ENCODE measurements at regions not wholly inside any gene's neighbourhood (a gene's known extent, or its start where the extent isn't known, plus 50 kb on each side); places are given as distances from the start of the nearest gene placed in this dataset.

DNA sequence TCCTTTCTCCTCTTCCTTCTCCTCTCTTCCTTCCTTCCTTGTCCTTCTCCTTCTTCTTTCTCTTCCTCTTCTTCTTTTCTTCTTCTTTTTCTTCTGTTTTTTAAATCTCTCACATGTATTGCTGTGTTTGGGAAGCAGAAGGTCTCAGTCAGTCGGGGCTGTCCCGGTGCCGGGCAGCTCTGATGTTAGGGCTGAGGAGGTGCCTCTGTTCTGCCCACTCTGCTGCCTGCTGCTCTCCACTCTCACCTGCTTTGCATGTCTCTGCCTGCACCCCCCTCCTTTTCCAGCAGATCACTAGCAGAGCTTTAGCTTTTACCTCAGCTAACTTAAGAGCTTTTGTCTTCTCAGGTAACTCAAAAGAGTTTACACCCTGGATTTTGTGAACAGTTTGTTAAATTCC lies 276.6 kb downstream of the CHRM3 start:
- no peak for DNase-seq (ENCODE audit: low read depth, low spot score)
- Mint-ChIP-seq H3K27me3 (ENCODE audit: low read depth) (peaks cover 4% of the 10 kb centered on the region), H3K4me1 (no peaks in the 10 kb centered on the region), H3K27ac (ENCODE audit: unreplicated experiment) (no peak overlapping the region), H3K4me3 (no peak overlapping the region), H3K9me3 (no peaks in the 10 kb centered on the region), H3K36me3 (ENCODE audit: low read depth) (peaks cover 2% of the 10 kb centered on the region)
- TF ChIP-seq, protein P1, sequence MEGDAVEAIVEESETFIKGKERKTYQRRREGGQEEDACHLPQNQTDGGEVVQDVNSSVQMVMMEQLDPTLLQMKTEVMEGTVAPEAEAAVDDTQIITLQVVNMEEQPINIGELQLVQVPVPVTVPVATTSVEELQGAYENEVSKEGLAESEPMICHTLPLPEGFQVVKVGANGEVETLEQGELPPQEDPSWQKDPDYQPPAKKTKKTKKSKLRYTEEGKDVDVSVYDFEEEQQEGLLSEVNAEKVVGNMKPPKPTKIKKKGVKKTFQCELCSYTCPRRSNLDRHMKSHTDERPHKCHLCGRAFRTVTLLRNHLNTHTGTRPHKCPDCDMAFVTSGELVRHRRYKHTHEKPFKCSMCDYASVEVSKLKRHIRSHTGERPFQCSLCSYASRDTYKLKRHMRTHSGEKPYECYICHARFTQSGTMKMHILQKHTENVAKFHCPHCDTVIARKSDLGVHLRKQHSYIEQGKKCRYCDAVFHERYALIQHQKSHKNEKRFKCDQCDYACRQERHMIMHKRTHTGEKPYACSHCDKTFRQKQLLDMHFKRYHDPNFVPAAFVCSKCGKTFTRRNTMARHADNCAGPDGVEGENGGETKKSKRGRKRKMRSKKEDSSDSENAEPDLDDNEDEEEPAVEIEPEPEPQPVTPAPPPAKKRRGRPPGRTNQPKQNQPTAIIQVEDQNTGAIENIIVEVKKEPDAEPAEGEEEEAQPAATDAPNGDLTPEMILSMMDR (conservative IDR thresholded peaks at IDR 0.05): no peak

DNA sequence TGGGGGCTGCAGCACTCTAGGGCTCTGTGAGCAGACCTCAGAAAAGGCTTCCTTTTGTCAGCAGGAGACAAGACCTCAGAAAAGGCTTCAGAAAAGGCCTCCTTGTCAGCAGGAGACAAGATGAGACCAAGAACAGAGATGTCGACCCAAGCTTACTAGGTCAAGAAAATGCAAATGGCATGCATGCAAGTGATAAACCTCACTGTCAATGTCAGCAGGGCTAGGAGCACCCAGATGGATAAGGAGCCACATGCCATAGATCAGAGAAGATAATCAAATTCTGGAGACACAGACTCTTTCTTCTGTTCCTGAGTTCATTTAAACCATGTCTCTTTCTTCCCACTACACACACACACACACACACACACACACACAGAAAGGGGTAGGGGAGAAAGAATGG lies 285.9 kb downstream of the CHRM3 start:
- no peak overlapping the region for H3K27ac Mint-ChIP-seq (ENCODE audit: unreplicated experiment)
- TF ChIP-seq, protein P1 (conservative IDR thresholded peaks at IDR 0.05): no peak
- peaks cover 17% of the 10 kb centered on the region for H3K4me1 Mint-ChIP-seq
- peaks cover 3% of the 10 kb centered on the region for H3K36me3 Mint-ChIP-seq (ENCODE audit: low read depth)
- no peaks in the 10 kb centered on the region for H3K27me3 Mint-ChIP-seq (ENCODE audit: low read depth)
- peaks cover 2% of the 10 kb centered on the region for H3K9me3 Mint-ChIP-seq
- no peak overlapping the region for H3K4me3 Mint-ChIP-seq
- DNase-seq (ENCODE audit: low read depth, low spot score): no peak

DNA sequence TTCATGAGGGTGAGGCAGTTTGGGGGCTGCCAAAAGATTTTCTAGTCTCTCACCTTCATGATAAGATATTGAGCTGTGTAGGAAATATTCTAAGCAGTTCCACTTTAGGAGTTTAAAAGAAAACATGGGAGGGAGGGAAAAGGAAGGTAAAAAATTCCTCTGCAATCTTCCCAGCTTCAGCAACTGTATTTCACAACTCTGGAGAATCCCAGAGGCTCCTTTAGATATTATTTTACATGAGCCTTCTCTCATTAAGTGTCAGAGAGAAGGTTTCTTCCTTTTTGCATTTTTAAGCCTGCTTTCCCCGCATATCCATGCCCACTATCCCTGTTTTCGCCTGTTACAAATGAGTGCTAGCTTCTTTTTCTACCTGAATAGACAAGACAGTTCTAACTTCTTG lies 289.4 kb downstream of the CHRM3 start:
- Mint-ChIP-seq H3K4me1 (peaks cover 12% of the 10 kb centered on the region), H3K27ac (ENCODE audit: unreplicated experiment) (no peak overlapping the region), H3K4me3 (no peak overlapping the region), H3K36me3 (ENCODE audit: low read depth) (peaks cover 3% of the 10 kb centered on the region), H3K9me3 (peaks cover 4% of the 10 kb centered on the region), H3K27me3 (ENCODE audit: low read depth) (no peaks in the 10 kb centered on the region)
- TF ChIP-seq, protein P1 (conservative IDR thresholded peaks at IDR 0.05): no peak
- DNase-seq (ENCODE audit: low read depth, low spot score): no peak

DNA sequence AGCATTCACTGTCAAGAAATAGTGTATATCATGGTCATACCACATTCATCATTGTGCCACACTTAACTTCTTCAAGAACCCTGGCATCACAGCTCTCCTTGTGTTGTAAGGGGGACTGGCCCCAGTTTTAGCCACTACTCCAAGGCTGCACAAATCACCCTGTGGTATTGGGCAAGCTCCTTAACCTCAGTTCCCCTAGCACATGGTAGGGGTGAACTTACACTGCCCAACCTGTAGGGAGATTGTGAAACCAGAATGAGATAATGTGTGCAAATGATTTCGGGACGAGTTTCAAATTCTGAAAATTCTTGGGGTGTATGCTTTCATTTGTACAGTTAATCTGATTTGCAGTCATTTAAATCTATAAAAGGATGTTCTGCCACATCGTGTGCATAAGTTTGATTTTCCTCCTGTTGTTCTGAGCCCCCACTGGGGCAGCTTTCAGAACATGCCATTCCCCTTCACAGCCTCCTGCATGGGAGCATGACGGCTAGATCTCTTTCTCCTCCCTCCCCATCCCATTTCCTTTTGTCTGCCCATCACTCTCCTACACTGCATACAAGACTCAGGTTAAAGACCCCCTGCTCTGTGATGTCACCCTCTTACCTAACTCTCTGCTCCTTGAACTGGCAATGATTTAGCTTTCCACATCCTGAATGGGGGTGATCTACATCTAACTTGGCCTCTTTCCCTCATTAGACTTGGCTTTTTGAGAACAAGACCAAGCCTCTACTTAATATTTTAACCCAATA lies 290.3 kb downstream of the CHRM3 start:
- H3K4me1 Mint-ChIP-seq: peaks cover 12% of the 10 kb centered on the region
- peaks cover 3% of the 10 kb centered on the region for H3K36me3 Mint-ChIP-seq (ENCODE audit: low read depth)
- H3K9me3 Mint-ChIP-seq: peaks cover 3% of the 10 kb centered on the region
- TF ChIP-seq, protein P1 (conservative IDR thresholded peaks at IDR 0.05): peak; percentile 31
- no peaks in the 10 kb centered on the region for H3K27me3 Mint-ChIP-seq (ENCODE audit: low read depth)
- no peak for DNase-seq (ENCODE audit: low read depth, low spot score)
- no peak overlapping the region for H3K27ac Mint-ChIP-seq (ENCODE audit: unreplicated experiment)
- no peak overlapping the region for H3K4me3 Mint-ChIP-seq

DNA sequence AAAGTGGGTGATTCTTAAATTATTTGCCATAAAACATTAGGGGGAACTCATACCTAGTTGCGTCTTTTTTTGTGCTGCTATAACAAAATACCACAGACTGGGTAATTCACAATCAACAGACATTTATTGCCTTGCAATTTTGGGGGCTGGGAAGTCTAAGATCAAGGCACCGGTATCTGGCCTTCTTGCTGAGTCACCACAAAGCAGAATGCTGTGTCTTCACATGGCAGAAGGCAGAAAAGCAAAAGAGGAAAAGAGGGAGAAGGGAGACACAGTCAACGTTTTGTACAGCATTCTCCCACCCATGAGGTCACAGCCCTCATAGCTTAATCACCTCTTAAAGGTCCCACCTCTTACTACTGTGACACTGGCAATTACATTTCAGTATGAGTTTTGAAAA lies 291.0 kb downstream of the CHRM3 start:
- Mint-ChIP-seq H3K4me3 (no peak overlapping the region), H3K36me3 (ENCODE audit: low read depth) (peaks cover 3% of the 10 kb centered on the region), H3K4me1 (peaks cover 13% of the 10 kb centered on the region), H3K27ac (ENCODE audit: unreplicated experiment) (no peak overlapping the region), H3K27me3 (ENCODE audit: low read depth) (no peaks in the 10 kb centered on the region), H3K9me3 (peaks cover 3% of the 10 kb centered on the region)
- no peak for DNase-seq (ENCODE audit: low read depth, low spot score)
- TF ChIP-seq, protein P1 (conservative IDR thresholded peaks at IDR 0.05): no peak
